ENCODE measurements at regions not wholly inside any gene's neighbourhood (a gene's known extent, or its start where the extent isn't known, plus 50 kb on each side); places are given as distances from the start of the nearest gene placed in this dataset.

- TF ChIP-seq CTCF (IDR thresholded peaks at IDR 0.05; ENCODE audit: low read depth, low read length, poor library complexity, severe bottlenecking), result no peak
- no peak for TF ChIP-seq EZH2phosphoT487 (IDR thresholded peaks at IDR 0.05; ENCODE audit: borderline replicate concordance, low read length)
Measured at GRCh38 chr6:145212813-145213212, 522.5 kb downstream of the EPM2A start.
